HAP-1 (cell line): ENCODE measurements at regions not wholly inside any gene's neighbourhood (a gene's known extent, or its start where the extent isn't known, plus 50 kb on each side); places are given as distances from the start of the nearest gene placed in this dataset.
A peak's percentile ranks its signal among the peaks of the same experiment; 100 is the strongest.

Source experiments
- DNase-seq, 2 experiments: peaks; one replicate each; pipeline ENCODE4 v3.0.0-alpha.2; 2016 to 2020; ENCODE audit warnings: low spot score in 2 of 2
- H3K27me3 ChIP-seq: fragments of 250-450 bp; sonication (Bioruptor Pico); 2 replicates; pipeline ENCODE4 v1.5.1; 2020; ENCODE audit warnings: low read depth, mild to moderate bottlenecking, moderate library complexity
- H3K36me3 ChIP-seq: fragments of 250-450 bp; sonication (Bioruptor Pico); replicated peaks from 2 replicates; pipeline ENCODE4 v1.5.1; 2020; ENCODE audit warnings: mild to moderate bottlenecking
- H3K4me1 ChIP-seq: fragments of 250-450 bp; sonication (Bioruptor Pico); 2 replicates; pipeline ENCODE4 v1.5.1; 2020; ENCODE audit warnings: mild to moderate bottlenecking
- H3K4me3 ChIP-seq: fragments of 250-450 bp; sonication (Bioruptor Pico); 2 replicates; pipeline ENCODE4 v1.5.1; 2020; ENCODE audit warnings: mild to moderate bottlenecking, moderate library complexity
- H3K9me3 ChIP-seq: fragments of 250-450 bp; sonication (Bioruptor Pico); 2 replicates; pipeline ENCODE4 v1.5.1; 2020; ENCODE audit warnings: mild to moderate bottlenecking, moderate library complexity
- in situ Hi-C: fragments of 300-500 bp; cut with MboI; formaldehyde crosslinking; loops from 3 replicates; pipeline ENCODE4 v1.14.3; 2020; ENCODE audit warnings: low sequenced_read_pairs, inconsistent platforms, mixed read lengths

DNA sequence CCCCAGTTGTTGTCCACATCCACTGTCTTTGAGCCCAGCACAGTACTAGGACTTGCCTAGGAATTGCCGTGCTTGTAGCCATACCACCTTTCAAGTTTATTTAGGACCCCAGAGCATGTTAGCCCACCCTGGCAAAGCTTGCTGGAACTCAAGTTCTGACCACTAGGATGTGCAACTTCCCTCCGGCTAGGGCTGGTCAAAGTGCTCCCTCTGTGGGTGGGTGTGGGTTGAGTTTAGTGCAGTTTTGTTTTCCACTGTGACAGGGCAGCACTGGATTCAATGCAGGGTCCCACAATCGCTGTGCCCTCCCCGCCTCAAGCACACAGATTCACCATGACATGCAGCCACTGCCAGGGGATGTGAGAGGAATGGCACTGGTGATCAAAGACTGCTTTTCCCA lies 96.0 kb downstream of the RASGEF1B start:
- in situ Hi-C loops, result no loop called here
- H3K4me3 ChIP-seq, result no peak overlapping the region
- H3K36me3 ChIP-seq, result no peaks in the 10 kb centered on the region
- peaks cover 7% of the 10 kb centered on the region for H3K4me1 ChIP-seq
- no peaks in the 10 kb centered on the region for H3K9me3 ChIP-seq
- H3K27me3 ChIP-seq, result no peaks in the 10 kb centered on the region
- no peak for DNase-seq

DNA sequence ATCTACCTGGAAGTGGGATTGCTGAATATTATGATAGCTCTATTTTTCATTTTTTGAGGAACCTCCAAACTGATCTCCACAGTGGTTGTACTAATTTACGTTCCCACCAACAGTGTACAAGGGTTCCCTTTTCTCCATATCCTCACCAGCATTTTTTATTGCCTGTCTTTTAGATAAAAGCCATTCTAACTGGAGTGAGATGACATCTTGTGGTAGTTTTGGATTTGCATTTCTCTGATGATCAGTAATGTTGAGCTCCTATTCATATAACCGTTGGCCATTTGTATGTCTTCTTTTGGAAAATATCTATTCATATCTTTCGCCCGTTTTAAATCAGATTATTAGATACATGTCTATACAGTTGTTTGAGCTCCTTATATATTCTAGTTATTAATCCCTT lies 101.8 kb downstream of the RASGEF1B start:
- in situ Hi-C loops, result no loop called here
- H3K9me3 ChIP-seq, result no peaks in the 10 kb centered on the region
- H3K27me3 ChIP-seq, result no peaks in the 10 kb centered on the region
- no peak overlapping the region for H3K4me3 ChIP-seq
- no peaks in the 10 kb centered on the region for H3K4me1 ChIP-seq
- H3K36me3 ChIP-seq, result no peaks in the 10 kb centered on the region
- no peak for DNase-seq

DNA sequence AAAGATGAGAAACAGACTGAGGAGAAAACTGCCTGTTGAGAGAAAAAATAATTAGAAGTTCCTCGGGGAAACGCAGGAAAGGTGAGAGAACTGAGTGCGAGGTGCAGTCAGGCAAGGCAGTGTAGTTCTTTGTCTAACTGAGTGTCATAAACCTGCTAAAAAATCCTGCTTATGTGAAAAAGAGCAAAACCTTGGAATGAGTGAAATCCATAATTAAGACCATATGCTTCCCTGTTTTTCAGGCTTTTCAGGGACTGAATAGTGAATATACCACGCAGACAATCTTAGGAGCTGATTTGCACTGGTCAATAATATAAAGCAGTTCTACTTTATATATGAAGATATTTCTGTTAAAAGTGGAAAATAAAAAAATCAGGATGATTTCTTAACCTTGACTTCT lies 104.9 kb downstream of the RASGEF1B start:
- Histone ChIP-seq H3K36me3 (no peaks in the 10 kb centered on the region), H3K4me3 (no peak overlapping the region), H3K9me3 (no peaks in the 10 kb centered on the region), H3K27me3 (no peaks in the 10 kb centered on the region), H3K4me1 (no peaks in the 10 kb centered on the region; the same call in 1 of the 2 replicates)
- no peak for DNase-seq
- in situ Hi-C loops, result no loop called here

DNA sequence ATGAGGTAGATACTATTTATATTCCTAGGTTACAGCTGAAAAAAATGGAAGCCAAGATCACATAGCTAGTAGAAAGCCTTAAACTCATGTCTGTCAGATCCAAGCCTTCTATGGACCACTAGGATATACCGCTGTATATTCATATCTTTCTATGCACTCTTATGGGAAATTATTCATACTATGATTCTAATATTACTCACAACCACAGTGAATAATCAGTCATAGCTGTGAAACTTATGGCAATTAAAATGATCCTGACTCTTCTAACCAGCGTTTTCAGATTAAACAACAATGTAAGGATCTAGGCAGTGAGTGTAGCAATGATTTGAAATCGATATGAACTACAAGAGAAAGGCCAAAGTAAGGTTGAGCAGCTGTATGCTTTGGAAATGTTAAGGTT lies 111.0 kb downstream of the RASGEF1B start:
- Histone ChIP-seq H3K9me3 (no peaks in the 10 kb centered on the region), H3K4me1 (no peaks in the 10 kb centered on the region; the same call in 1 of the 2 replicates), H3K27me3 (no peaks in the 10 kb centered on the region), H3K4me3 (no peak overlapping the region), H3K36me3 (no peaks in the 10 kb centered on the region)
- no peak for DNase-seq
- in situ Hi-C loops, result no loop called here

DNA sequence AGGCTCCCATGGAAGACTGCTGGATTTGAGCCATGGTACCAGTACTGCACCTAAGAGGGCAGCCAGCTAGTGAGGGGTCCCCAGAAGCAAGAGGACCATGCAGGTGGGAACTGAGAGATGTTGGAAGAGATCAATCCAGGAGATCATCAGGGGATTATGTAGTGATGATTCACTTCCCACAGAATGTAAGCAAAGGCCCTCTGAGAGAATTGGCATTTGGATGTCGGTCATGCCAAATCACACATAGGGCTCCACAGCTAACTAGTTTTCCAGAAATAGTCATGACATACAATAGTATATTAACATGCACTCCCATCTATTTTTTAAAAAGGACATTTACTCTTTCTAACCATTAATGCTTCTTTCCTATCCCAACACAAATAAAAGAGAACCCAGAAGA lies 112.5 kb downstream of the RASGEF1B start:
- no peaks in the 10 kb centered on the region for H3K27me3 ChIP-seq
- DNase-seq, result no peak
- H3K36me3 ChIP-seq, result no peaks in the 10 kb centered on the region
- no peak overlapping the region for H3K4me3 ChIP-seq
- in situ Hi-C loops, result no loop called here
- H3K4me1 ChIP-seq, result no peaks in the 10 kb centered on the region; the same call in 1 of the 2 replicates
- no peaks in the 10 kb centered on the region for H3K9me3 ChIP-seq

DNA sequence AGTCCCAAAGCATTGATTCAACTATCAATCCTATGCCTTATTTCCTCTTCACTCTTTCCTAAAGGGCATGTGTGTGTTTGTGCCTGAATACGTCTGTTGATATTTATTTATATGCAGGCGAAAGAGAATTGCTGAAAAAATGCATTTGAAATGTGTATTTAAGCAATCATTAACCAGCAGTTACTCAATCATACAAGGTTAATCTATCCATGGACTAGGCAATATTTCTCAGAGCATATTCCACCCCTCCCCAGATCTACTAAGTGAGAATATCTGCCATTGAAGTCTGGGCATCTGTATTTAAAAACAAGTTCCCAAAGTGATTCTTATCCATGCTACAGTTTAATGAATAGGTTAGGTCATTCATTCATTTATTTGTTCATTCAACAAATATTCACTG lies 113.6 kb downstream of the RASGEF1B start:
- in situ Hi-C loops, result no loop called here
- Histone ChIP-seq H3K9me3 (no peaks in the 10 kb centered on the region), H3K4me1 (no peaks in the 10 kb centered on the region; the same call in 1 of the 2 replicates), H3K36me3 (no peaks in the 10 kb centered on the region), H3K27me3 (no peaks in the 10 kb centered on the region), H3K4me3 (no peak overlapping the region)
- no peak for DNase-seq

DNA sequence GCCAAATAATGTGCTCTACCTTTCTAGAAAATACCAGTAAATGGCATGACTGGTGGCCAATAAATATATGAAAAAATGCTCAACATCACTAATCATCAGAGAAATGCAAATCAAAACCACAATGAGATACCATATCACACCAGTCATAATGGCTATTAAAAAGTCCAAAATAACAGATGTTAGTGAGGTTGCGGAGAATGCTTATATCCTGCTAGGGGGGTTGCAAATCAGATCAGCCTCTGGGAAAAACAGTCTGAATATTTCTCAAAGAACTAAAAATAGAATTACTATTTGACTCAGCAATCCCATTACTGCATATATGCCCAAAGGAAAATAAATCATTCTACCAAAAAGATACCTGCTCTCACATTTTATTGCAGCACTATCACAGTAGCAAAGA lies 115.1 kb downstream of the RASGEF1B start:
- Histone ChIP-seq H3K27me3 (0 out of 2 replicates have a peak, but pooled peaks cover 2% of the 10 kb centered on the region), H3K4me3 (no peak overlapping the region), H3K4me1 (no peaks in the 10 kb centered on the region), H3K36me3 (no peaks in the 10 kb centered on the region), H3K9me3 (no peaks in the 10 kb centered on the region)
- in situ Hi-C loops, result no loop called here
- no peak for DNase-seq

DNA sequence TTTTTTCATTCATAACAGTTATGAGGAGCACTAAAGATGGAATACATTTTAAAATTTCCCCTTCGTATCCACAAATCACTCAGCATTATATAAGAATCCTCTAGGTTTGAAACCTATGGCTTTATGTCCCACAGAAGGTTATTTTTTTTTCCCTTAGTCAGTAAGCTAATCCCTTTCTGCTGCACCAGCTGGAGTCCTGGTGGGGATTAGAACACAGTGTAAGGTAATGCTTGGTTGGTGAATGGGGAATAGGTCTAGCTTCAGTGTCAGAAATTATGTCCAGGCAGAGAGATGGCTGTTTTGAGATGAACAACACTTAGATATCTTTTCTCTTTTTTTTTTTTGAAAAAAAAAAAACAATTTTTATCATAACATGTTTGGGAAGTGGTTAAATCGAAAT lies 116.6 kb downstream of the RASGEF1B start:
- no peak overlapping the region for H3K4me3 ChIP-seq
- H3K9me3 ChIP-seq, result no peaks in the 10 kb centered on the region
- H3K27me3 ChIP-seq, result 0 out of 2 replicates have a peak, but pooled peaks cover 2% of the 10 kb centered on the region
- in situ Hi-C loops, result no loop called here
- DNase-seq, result no peak
- no peaks in the 10 kb centered on the region for H3K36me3 ChIP-seq
- H3K4me1 ChIP-seq, result no peaks in the 10 kb centered on the region

DNA sequence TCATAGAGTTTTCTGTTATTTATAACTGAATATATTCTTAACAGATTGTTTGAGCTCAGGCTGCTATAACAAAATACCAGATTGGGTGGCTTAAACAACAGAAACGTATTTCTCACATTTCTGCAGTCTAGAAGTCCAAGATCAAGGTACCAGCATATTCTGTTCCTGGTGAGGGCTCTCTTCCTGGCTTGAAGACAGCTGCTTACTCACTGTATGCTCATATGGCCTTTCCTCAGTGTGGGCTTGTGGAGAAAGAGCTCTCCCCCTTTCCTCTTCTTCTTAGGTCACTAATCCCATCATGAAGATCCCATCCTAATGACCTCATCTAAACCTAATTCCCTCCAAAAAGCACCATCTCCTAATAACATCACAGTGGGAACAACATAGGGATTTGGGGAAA lies 117.8 kb downstream of the RASGEF1B start:
- Histone ChIP-seq H3K27me3 (0 out of 2 replicates have a peak, but pooled peaks cover 2% of the 10 kb centered on the region), H3K4me1 (no peaks in the 10 kb centered on the region), H3K9me3 (no peaks in the 10 kb centered on the region), H3K36me3 (no peaks in the 10 kb centered on the region), H3K4me3 (no peak overlapping the region)
- no peak for DNase-seq
- in situ Hi-C loops, result no loop called here

DNA sequence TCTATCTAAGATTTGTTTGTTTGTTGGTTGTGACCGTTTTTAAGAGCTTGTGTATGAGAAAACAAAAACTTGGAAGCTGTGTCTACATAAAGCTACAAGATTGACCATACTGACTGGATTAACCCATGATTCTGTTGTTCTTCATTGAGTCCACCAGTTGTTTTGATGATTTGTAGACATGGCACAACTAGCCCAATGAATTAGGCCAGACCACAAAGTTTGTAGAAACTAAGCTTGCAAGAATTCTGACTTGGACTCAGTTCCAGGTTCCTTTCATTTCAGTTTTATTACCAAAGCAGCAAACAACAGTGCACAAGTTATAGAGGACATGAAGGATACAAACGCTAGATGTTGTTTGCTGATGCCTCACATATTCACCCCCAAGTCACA lies 119.3 kb downstream of the RASGEF1B start:
- Histone ChIP-seq H3K27me3 (0 out of 2 replicates have a peak, but pooled peaks cover 2% of the 10 kb centered on the region), H3K4me3 (no peak overlapping the region), H3K9me3 (no peaks in the 10 kb centered on the region), H3K36me3 (no peaks in the 10 kb centered on the region), H3K4me1 (no peaks in the 10 kb centered on the region)
- in situ Hi-C loops, result no loop called here
- no peak for DNase-seq

DNA sequence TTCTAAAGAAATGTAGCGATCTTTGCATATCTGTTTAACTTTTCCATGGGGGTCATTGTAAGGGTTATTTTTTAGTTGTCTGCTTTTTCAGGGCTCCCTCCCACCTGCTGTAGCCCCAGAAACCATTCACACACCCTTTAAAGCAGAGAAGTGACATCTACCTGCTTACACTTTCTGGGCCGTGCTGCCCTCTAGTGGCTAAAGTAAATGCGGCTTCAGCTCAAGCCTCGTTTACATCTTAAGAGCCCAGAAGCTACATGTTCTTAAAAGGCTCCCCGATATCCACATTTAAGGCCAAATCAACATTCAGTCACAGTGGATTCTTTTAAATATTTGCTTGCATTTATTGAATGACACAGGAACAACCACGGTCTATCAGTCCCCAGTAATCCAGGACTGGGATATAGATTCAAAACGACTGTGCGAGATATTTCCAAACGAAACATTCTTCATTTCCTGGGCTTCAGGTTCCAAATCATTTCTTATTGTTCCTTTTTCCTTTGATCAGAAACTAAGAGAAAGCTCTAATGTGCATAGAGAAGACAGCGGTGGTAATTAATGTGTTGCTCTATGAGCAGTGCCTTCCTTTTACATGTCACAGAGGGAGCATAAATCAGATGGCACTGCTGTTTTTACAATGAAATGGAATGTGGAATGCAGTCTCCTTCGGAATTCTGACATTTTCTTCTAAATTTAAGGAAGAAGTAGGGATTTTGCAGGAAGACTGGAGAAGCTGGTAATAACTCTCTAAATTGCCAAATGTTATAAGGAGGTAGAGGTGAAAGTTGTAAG lies 119.9 kb downstream of the RASGEF1B start:
- in situ Hi-C loops, result no loop called here
- Histone ChIP-seq H3K4me1 (no peaks in the 10 kb centered on the region), H3K9me3 (no peaks in the 10 kb centered on the region), H3K36me3 (no peaks in the 10 kb centered on the region), H3K4me3 (no peak overlapping the region), H3K27me3 (0 out of 2 replicates have a peak, but pooled peaks cover 2% of the 10 kb centered on the region)
- DNase-seq, result peak; percentile 33 to 80

DNA sequence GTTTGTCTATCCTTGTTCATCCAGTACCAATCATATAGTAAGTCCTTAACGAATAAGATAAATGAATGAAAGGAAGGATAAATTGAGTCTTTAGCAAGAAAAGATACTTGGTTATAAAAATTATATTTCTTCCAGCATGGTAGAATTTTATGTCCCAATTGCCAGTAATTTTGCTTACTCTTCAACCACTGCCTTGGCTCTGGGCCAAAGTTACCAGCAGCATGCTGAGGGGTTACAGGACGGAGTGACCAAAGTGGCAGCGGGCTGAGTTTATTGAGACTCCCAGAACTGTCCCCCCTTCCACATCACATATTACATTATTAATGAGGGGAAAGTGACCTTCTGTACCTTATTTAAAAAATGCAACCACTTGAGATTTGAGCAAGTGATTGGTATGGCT lies 121.7 kb downstream of the RASGEF1B start:
- DNase-seq, result no peak
- Histone ChIP-seq H3K4me1 (no peaks in the 10 kb centered on the region), H3K27me3 (0 out of 2 replicates have a peak, but pooled peaks cover 2% of the 10 kb centered on the region), H3K36me3 (no peaks in the 10 kb centered on the region), H3K4me3 (no peak overlapping the region), H3K9me3 (no peaks in the 10 kb centered on the region)
- in situ Hi-C loops, result no loop called here

DNA sequence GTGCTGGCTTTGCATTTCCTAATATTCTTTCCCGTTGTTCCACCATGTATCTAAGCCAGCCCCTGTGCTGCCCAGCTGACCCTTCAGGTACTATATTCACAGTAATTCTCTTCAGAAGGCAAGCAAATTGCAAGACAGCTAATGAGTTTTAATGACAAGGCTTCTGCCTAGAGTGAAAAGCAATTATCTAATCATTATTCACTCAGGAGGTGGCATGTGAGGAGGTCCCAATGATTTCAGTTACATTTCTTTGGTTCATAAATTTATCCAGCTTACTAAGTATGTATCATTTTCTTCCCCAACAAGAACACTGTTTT lies 123.0 kb downstream of the RASGEF1B start:
- in situ Hi-C loops, result loop anchor here (10.0 kb wide), 1 partner anchor 274 kb away; no protein-coding TSS in a partner anchor
- no peaks in the 10 kb centered on the region for H3K9me3 ChIP-seq
- no peaks in the 10 kb centered on the region for H3K4me1 ChIP-seq
- no peak for DNase-seq
- no peaks in the 10 kb centered on the region for H3K36me3 ChIP-seq
- H3K27me3 ChIP-seq, result 0 out of 2 replicates have a peak, but pooled peaks cover 2% of the 10 kb centered on the region
- no peak overlapping the region for H3K4me3 ChIP-seq

DNA sequence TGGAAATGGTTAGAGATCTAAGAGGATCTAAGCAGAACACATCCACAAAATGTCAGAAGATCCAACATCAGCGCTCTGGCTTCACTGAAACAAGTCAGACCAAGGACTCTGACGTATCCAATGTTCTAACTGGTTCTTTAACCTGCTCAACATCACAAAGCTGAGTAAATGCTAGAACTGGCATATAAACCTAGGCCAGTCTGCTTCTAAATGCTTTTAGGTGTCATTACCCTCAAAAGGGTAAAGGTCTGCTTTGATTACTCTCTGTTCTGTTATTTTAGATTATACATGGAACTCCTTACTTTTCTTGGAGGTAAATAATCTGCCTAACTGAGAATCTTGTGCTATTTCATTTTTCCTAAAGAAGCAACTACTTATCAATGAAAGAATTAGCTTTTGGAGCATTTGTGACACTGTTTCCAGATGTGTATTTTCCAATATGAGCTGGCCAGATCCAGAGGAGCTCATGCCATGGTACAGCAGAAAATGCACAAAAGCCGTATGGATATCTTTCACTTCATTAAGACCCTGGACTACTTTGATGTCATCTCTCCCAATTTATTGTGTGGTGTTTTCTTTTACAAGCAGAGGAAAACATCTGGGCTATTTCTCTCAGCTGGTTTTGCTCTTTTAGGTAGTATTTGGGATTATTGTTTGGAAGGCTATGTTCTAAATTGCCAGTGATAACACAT lies 123.5 kb downstream of the RASGEF1B start:
- DNase-seq, result no peak
- in situ Hi-C loops, result loop anchor here (10.0 kb wide), 1 partner anchor 273 kb away; no protein-coding TSS in a partner anchor
- Histone ChIP-seq H3K9me3 (no peaks in the 10 kb centered on the region), H3K4me3 (no peak overlapping the region), H3K27me3 (0 out of 2 replicates have a peak, but pooled peaks cover 2% of the 10 kb centered on the region), H3K4me1 (no peaks in the 10 kb centered on the region), H3K36me3 (no peaks in the 10 kb centered on the region)
